WTC11 (cell line): ENCODE measurements at regions not wholly inside any gene's neighbourhood (a gene's known extent, or its start where the extent isn't known, plus 50 kb on each side); places are given as distances from the start of the nearest gene placed in this dataset.

Source experiments
- SOX15 ChIP-seq: fragments of 250-450 bp; sonication (Bioruptor Pico); IDR thresholded peaks from 2 replicates; pipeline ENCODE4 v1.9.0; 2021; ENCODE audit warnings: mild to moderate bottlenecking
- TCF7 ChIP-seq: sonication (generic); formaldehyde crosslinking; IDR thresholded peaks from 2 replicates; pipeline ENCODE4 v1.8.0; 2022; ENCODE audit warnings: mild to moderate bottlenecking, low read depth, missing genetic modification reagents, moderate library complexity
- TF ChIP-seq, protein P1 (sequence below): sonication (generic); formaldehyde crosslinking; IDR thresholded peaks from 2 replicates; pipeline ENCODE4 v1.8.0; 2022; ENCODE audit warnings: mild to moderate bottlenecking, missing genetic modification reagents
- TF ChIP-seq, protein P2 (sequence below): fragments of 200-600 bp; IDR thresholded peaks from 2 replicates; pipeline ENCODE4 v1.8.0; 2022; ENCODE audit warnings: antibody characterized with exemption
- TF ChIP-seq, protein P3 (sequence below): sonication (generic); formaldehyde crosslinking; IDR thresholded peaks from 2 replicates; pipeline ENCODE4 v1.8.1; 2023; ENCODE audit warnings: mild to moderate bottlenecking, missing genetic modification reagents, moderate library complexity

DNA sequence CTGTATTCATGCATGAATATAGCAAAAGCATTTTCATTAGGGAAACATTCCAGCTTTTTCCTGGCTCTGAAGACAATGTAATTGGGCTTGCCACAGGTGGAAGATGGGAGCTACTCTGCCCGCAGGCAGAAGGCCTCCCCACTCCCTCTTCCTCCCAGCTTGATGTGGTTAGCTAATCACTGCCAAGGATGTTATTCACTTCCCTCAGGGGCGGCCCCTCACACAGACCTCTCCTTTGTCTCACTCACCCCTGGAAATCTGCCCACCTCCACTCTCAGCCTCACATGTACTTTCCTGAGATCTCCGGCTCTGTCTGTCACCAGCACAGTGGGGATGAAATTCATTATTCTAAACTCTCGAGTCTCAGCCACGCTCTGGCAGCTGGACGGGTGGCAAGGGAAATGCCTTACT lies 100.7 kb downstream of the ANKRD60 start:
- TF ChIP-seq, protein P1, sequence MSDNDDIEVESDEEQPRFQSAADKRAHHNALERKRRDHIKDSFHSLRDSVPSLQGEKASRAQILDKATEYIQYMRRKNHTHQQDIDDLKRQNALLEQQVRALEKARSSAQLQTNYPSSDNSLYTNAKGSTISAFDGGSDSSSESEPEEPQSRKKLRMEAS (CRISPR knock-in tag), result no peak
- TF ChIP-seq, protein P2, sequence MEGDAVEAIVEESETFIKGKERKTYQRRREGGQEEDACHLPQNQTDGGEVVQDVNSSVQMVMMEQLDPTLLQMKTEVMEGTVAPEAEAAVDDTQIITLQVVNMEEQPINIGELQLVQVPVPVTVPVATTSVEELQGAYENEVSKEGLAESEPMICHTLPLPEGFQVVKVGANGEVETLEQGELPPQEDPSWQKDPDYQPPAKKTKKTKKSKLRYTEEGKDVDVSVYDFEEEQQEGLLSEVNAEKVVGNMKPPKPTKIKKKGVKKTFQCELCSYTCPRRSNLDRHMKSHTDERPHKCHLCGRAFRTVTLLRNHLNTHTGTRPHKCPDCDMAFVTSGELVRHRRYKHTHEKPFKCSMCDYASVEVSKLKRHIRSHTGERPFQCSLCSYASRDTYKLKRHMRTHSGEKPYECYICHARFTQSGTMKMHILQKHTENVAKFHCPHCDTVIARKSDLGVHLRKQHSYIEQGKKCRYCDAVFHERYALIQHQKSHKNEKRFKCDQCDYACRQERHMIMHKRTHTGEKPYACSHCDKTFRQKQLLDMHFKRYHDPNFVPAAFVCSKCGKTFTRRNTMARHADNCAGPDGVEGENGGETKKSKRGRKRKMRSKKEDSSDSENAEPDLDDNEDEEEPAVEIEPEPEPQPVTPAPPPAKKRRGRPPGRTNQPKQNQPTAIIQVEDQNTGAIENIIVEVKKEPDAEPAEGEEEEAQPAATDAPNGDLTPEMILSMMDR, result no peak
- no peak for TF ChIP-seq SOX15 (CRISPR knock-in tag)
- TF ChIP-seq TCF7 (CRISPR knock-in tag), result no peak
- TF ChIP-seq, protein P3, sequence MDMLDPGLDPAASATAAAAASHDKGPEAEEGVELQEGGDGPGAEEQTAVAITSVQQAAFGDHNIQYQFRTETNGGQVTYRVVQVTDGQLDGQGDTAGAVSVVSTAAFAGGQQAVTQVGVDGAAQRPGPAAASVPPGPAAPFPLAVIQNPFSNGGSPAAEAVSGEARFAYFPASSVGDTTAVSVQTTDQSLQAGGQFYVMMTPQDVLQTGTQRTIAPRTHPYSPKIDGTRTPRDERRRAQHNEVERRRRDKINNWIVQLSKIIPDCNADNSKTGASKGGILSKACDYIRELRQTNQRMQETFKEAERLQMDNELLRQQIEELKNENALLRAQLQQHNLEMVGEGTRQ (CRISPR knock-in tag), result no peak
